IPS-15b (cell line): ENCODE measurements at regions not wholly inside any gene's neighbourhood (a gene's known extent, or its start where the extent isn't known, plus 50 kb on each side); places are given as distances from the start of the nearest gene placed in this dataset.
"Not testable (repeated sequence)": the region's sequence is repeated elsewhere in the genome, so short reads cannot be mapped to it uniquely, and the experiment has no call there.

ENCODE experiments used
- H3K27me3 ChIP-seq: one replicate; pipeline ENCODE4 v1.6.1; 2013; ENCODE audit warnings: low read length; ENCODE audit not compliant: control insufficient read depth, insufficient read depth
- H3K36me3 ChIP-seq: one replicate; pipeline ENCODE4 v1.6.1; 2013; ENCODE audit warnings: low read length; ENCODE audit not compliant: control insufficient read depth, insufficient read depth
- H3K4me1 ChIP-seq: one replicate; pipeline ENCODE4 v1.6.1; 2013; ENCODE audit warnings: mild to moderate bottlenecking, low read length; ENCODE audit not compliant: control insufficient read depth, insufficient read depth
- H3K4me3 ChIP-seq: one replicate; pipeline ENCODE4 v1.5.1; 2013; ENCODE audit warnings: low read depth, low read length
- H3K9ac ChIP-seq: one replicate; pipeline ENCODE4 v1.6.1; 2013; ENCODE audit warnings: low read depth, mild to moderate bottlenecking, low read length
- H3K9me3 ChIP-seq: one replicate; pipeline ENCODE4 v1.6.1; 2013; ENCODE audit warnings: mild to moderate bottlenecking, low read length; ENCODE audit not compliant: control insufficient read depth, insufficient read depth

- H3K27me3 ChIP-seq: no peaks in the 10 kb centered on the region
- no peaks in the 10 kb centered on the region for H3K4me1 ChIP-seq
- no peaks in the 10 kb centered on the region for H3K9me3 ChIP-seq
- no peak overlapping the region for H3K9ac ChIP-seq
- no peaks in the 10 kb centered on the region for H3K36me3 ChIP-seq
- no peak overlapping the region for H3K4me3 ChIP-seq
These were observed 859.1 kb downstream of the DIAPH3 start for GRCh38 chr13:59304596-59304995.

GRCh38 chr13:59305896-59306295 lies 857.8 kb downstream of the DIAPH3 start:
- Histone ChIP-seq H3K36me3 (no peaks in the 10 kb centered on the region), H3K9ac (no peak overlapping the region), H3K4me1 (no peaks in the 10 kb centered on the region), H3K27me3 (no peaks in the 10 kb centered on the region), H3K9me3 (no peaks in the 10 kb centered on the region), H3K4me3 (no peak overlapping the region)

GRCh38 chr13:59312776-59313175 lies 851.0 kb downstream of the DIAPH3 start:
- Histone ChIP-seq H3K4me1 (no peaks in the 10 kb centered on the region), H3K27me3 (no peaks in the 10 kb centered on the region), H3K4me3 (no peak overlapping the region), H3K9ac (no peak overlapping the region), H3K9me3 (no peaks in the 10 kb centered on the region), H3K36me3 (no peaks in the 10 kb centered on the region)

- Histone ChIP-seq H3K9ac (no peak overlapping the region), H3K27me3 (no peaks in the 10 kb centered on the region), H3K9me3 (no peaks in the 10 kb centered on the region), H3K4me3 (no peak overlapping the region), H3K36me3 (no peaks in the 10 kb centered on the region), H3K4me1 (no peaks in the 10 kb centered on the region)
These were observed 845.3 kb downstream of the DIAPH3 start for GRCh38 chr13:59318320-59318930.

- Histone ChIP-seq H3K27me3 (no peaks in the 10 kb centered on the region), H3K4me1 (no peaks in the 10 kb centered on the region), H3K9ac (no peak overlapping the region), H3K4me3 (no peak overlapping the region), H3K9me3 (no peaks in the 10 kb centered on the region), H3K36me3 (no peaks in the 10 kb centered on the region)
These were observed 844.5 kb downstream of the DIAPH3 start for GRCh38 chr13:59319276-59319675.

GRCh38 chr13:59320021-59320420 lies 843.7 kb downstream of the DIAPH3 start:
- Histone ChIP-seq H3K9ac (no peak overlapping the region), H3K4me3 (no peak overlapping the region), H3K36me3 (no peaks in the 10 kb centered on the region), H3K27me3 (no peaks in the 10 kb centered on the region), H3K9me3 (no peaks in the 10 kb centered on the region), H3K4me1 (no peaks in the 10 kb centered on the region)

GRCh38 chr13:59324401-59324800 lies 839.3 kb downstream of the DIAPH3 start:
- H3K27me3 ChIP-seq, H3K36me3 ChIP-seq: not testable (repeated sequence)

GRCh38 chr13:59326717-59327116 lies 837.0 kb downstream of the DIAPH3 start:
- Histone ChIP-seq H3K27me3 (no peaks in the 10 kb centered on the region), H3K4me1 (no peaks in the 10 kb centered on the region), H3K4me3 (no peak overlapping the region), H3K36me3 (no peaks in the 10 kb centered on the region), H3K9ac (no peak overlapping the region), H3K9me3 (no peaks in the 10 kb centered on the region)

More at GRCh38 chr13:59324401-59324800, 839.3 kb downstream of the DIAPH3 start:
- not testable (repeated sequence) for H3K4me3 ChIP-seq, H3K4me1 ChIP-seq, H3K9me3 ChIP-seq, H3K9ac ChIP-seq

- H3K27me3 ChIP-seq: no peaks in the 10 kb centered on the region
- H3K9me3 ChIP-seq: no peaks in the 10 kb centered on the region
- H3K9ac ChIP-seq: no peak overlapping the region
- H3K36me3 ChIP-seq: no peaks in the 10 kb centered on the region
- no peak overlapping the region for H3K4me3 ChIP-seq
- H3K4me1 ChIP-seq: no peaks in the 10 kb centered on the region
These were observed 833.0 kb downstream of the DIAPH3 start for GRCh38 chr13:59330764-59331163.

- H3K4me1 ChIP-seq: no peaks in the 10 kb centered on the region
- no peak overlapping the region for H3K9ac ChIP-seq
- no peaks in the 10 kb centered on the region for H3K9me3 ChIP-seq
- H3K4me3 ChIP-seq: no peak overlapping the region
- no peaks in the 10 kb centered on the region for H3K27me3 ChIP-seq
- H3K36me3 ChIP-seq: no peaks in the 10 kb centered on the region
These were observed 830.8 kb downstream of the DIAPH3 start for GRCh38 chr13:59332966-59333365.

- Histone ChIP-seq H3K4me1 (no peaks in the 10 kb centered on the region), H3K27me3 (no peaks in the 10 kb centered on the region), H3K4me3 (no peak overlapping the region), H3K9me3 (no peaks in the 10 kb centered on the region), H3K36me3 (no peaks in the 10 kb centered on the region), H3K9ac (no peak overlapping the region)
These were observed 826.7 kb downstream of the DIAPH3 start for GRCh38 chr13:59337070-59337469.

GRCh38 chr13:59340151-59340550 lies 823.6 kb downstream of the DIAPH3 start:
- Histone ChIP-seq H3K9me3 (no peaks in the 10 kb centered on the region), H3K27me3 (no peaks in the 10 kb centered on the region), H3K9ac (no peak overlapping the region), H3K4me3 (no peak overlapping the region), H3K36me3 (no peaks in the 10 kb centered on the region), H3K4me1 (no peaks in the 10 kb centered on the region)
